ENCODE measurements at regions not wholly inside any gene's neighbourhood (a gene's known extent, or its start where the extent isn't known, plus 50 kb on each side); places are given as distances from the start of the nearest gene placed in this dataset.
"Not testable (repeated sequence)": the region's sequence is repeated elsewhere in the genome, so short reads cannot be mapped to it uniquely, and the experiment has no call there.

DNA sequence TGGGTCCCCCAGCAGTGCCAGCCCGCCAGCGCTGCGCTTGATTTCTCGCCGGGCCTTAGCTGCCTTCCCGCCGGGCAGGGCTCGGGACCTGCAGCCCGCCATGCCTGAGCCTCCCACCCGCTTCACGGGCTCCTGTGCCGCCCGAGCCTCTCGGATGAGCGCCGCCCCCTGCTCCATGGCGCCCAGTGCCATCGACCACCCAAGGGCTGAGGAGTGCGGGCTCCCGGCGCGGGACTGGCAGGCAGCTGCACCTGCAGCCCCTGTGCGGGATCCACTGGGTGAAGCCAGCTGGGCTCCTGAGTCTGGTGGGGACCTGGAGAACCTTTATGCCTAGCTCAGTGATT is 489.8 kb upstream of the ZFP42 start:
- CTCF ChIA-PET, result not testable (repeated sequence)

DNA sequence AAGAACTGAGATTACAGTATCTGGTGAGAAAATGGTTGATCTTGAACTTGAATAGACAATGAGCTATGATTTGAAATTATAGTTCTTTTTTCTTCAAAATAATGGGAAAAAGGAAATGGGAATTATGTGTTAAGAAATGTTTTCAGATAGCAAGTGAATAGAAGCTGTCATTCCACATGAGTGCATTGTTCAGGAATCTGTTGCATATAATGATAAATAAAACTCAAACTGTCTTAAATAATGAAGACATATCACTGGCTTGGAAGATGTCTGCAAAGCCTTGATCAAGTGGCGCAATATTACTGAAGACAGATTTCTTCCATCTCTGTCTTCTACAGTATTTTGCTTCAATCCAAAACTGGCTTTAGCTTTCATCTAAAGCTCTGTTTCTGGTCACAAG is 479.3 kb upstream of the ZFP42 start:
- no peak for DNase-seq
- no peaks in the 10 kb centered on the region for H3K4me1 ChIP-seq (ENCODE audit: control extremely low read depth in 1 of 4, control insufficient read depth in 4 of 4, insufficient read depth in 4 of 4, low read length in 3 of 4)
- no peaks in the 10 kb centered on the region for H3K27me3 ChIP-seq (replicated peaks in 2 of 5; ENCODE audit: control insufficient read depth in 4 of 5, insufficient read depth in 5 of 5, low read length in 4 of 5)
- H3K4me3 ChIP-seq (ENCODE audit: control insufficient read depth in 1 of 7, extremely low read depth in 1 of 7, insufficient read depth in 4 of 7, low read depth in 2 of 7, low read length in 6 of 7), result no peak overlapping the region
- H3K27ac ChIP-seq (ENCODE audit: insufficient read depth in 1 of 2, low read depth in 1 of 2, low read length in 2 of 2, poor library complexity in 1 of 2, severe bottlenecking in 2 of 2), result no peak overlapping the region
- H3K36me3 ChIP-seq (ENCODE audit: control insufficient read depth in 4 of 4, insufficient read depth in 4 of 4, low read length in 3 of 4), result no peaks in the 10 kb centered on the region
- CTCF ChIA-PET, result no interaction called here
- POLR2A ChIA-PET, result no interaction called here
- WGBS (ENCODE audit: insufficient coverage), result 92% methylated on average over 1 of the region's 1 CpG
- no peaks in the 10 kb centered on the region for H3K9me3 ChIP-seq (ENCODE audit: control extremely low read depth in 1 of 5, control insufficient read depth in 4 of 5, insufficient read depth in 2 of 5, low read depth in 1 of 5, low read length in 4 of 5)

More for the DNA sequence above, 489.8 kb upstream of the ZFP42 start:
- WGBS (ENCODE audit: insufficient coverage), result 96% methylated on average over 14 of the region's 23 CpGs
- DNase-seq; H3K36me3 ChIP-seq (ENCODE audit: control insufficient read depth in 4 of 4, insufficient read depth in 4 of 4, low read length in 3 of 4); H3K4me3 ChIP-seq (ENCODE audit: control insufficient read depth in 1 of 7, extremely low read depth in 1 of 7, insufficient read depth in 4 of 7, low read depth in 2 of 7, low read length in 6 of 7); H3K9me3 ChIP-seq (ENCODE audit: control extremely low read depth in 1 of 5, control insufficient read depth in 4 of 5, insufficient read depth in 2 of 5, low read depth in 1 of 5, low read length in 4 of 5); H3K27me3 ChIP-seq (replicated peaks in 2 of 5; ENCODE audit: control insufficient read depth in 4 of 5, insufficient read depth in 5 of 5, low read length in 4 of 5); H3K27ac ChIP-seq (ENCODE audit: insufficient read depth in 1 of 2, low read depth in 1 of 2, low read length in 2 of 2, poor library complexity in 1 of 2, severe bottlenecking in 2 of 2); H3K4me1 ChIP-seq (ENCODE audit: control extremely low read depth in 1 of 4, control insufficient read depth in 4 of 4, insufficient read depth in 4 of 4, low read length in 3 of 4): not testable (repeated sequence)
- POLR2A ChIA-PET, result interaction anchor here (0.6 kb wide), 1 partner anchor 144 kb away, joined by 3 read pairs; no protein-coding TSS in a partner anchor

DNA sequence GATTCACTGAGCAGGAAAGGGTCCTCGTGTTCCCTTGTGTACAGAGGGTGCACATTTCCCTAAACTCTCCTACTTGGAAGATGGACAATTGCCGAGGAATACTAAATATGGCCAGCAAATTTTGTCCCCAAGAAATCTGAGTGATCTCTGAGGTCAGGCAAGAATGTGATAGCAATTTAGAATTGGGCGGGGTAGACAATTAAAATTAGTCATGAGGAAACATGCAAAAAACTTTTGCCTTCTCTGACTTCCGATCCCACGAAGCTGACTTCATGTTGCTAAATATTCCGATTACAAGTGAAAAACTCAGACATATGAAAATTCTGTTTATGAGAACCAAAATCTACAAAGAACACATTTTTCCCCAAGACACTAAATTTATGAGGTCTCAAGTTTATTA is 453.9 kb upstream of the ZFP42 start:
- H3K4me1 ChIP-seq (ENCODE audit: control extremely low read depth in 1 of 4, control insufficient read depth in 4 of 4, insufficient read depth in 4 of 4, low read length in 3 of 4), result no peaks in the 10 kb centered on the region
- no peak for DNase-seq
- H3K27me3 ChIP-seq (replicated peaks in 2 of 5; ENCODE audit: control insufficient read depth in 4 of 5, insufficient read depth in 5 of 5, low read length in 4 of 5), result no peaks in the 10 kb centered on the region
- H3K27ac ChIP-seq (ENCODE audit: insufficient read depth in 1 of 2, low read depth in 1 of 2, low read length in 2 of 2, poor library complexity in 1 of 2, severe bottlenecking in 2 of 2), result no peak overlapping the region
- 87% methylated on average over 6 of the region's 6 CpGs for WGBS (ENCODE audit: insufficient coverage)
- H3K4me3 ChIP-seq (ENCODE audit: control insufficient read depth in 1 of 7, extremely low read depth in 1 of 7, insufficient read depth in 4 of 7, low read depth in 2 of 7, low read length in 6 of 7), result no peak overlapping the region
- no peaks in the 10 kb centered on the region for H3K36me3 ChIP-seq (ENCODE audit: control insufficient read depth in 4 of 4, insufficient read depth in 4 of 4, low read length in 3 of 4)
- CTCF ChIA-PET, result no interaction called here
- H3K9me3 ChIP-seq (ENCODE audit: control extremely low read depth in 1 of 5, control insufficient read depth in 4 of 5, insufficient read depth in 2 of 5, low read depth in 1 of 5, low read length in 4 of 5), result no peaks in the 10 kb centered on the region
- POLR2A ChIA-PET, result no interaction called here

DNA sequence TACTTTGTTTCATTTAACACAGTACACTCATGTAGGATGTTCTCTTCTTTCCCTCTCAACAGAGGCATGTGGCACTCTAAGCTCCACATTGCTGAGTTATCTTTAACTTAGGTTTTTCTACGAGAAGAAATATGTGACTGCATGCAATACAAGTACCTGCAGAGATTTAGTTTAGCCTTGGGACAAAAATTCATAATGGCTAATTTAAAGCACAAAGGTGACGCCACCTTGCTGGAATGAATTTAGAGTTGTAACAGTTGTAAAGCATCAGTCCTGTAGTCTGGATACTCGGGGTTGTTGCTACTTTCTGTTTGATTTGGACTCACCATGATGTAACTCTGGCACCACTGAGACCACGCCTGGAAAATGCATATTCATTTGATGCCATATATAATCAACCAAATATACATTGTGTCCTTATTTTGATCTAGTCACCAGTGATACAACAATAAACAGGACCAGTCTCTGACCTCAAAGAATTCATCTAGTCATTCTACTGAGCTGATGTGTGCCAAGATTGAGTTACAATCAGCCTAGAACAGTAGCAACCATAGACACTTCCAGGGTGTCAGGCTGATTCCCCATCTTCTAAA is 451.0 kb upstream of the ZFP42 start:
- DNase-seq, result no peak
- H3K9me3 ChIP-seq (ENCODE audit: control extremely low read depth in 1 of 5, control insufficient read depth in 4 of 5, insufficient read depth in 2 of 5, low read depth in 1 of 5, low read length in 4 of 5), result no peaks in the 10 kb centered on the region
- ChIA-PET CTCF (no interaction called here), POLR2A (no interaction called here)
- no peak overlapping the region for H3K27ac ChIP-seq (ENCODE audit: insufficient read depth in 1 of 2, low read depth in 1 of 2, low read length in 2 of 2, poor library complexity in 1 of 2, severe bottlenecking in 2 of 2)
- no peaks in the 10 kb centered on the region for H3K27me3 ChIP-seq (replicated peaks in 2 of 5; ENCODE audit: control insufficient read depth in 4 of 5, insufficient read depth in 5 of 5, low read length in 4 of 5)
- H3K4me1 ChIP-seq (ENCODE audit: control extremely low read depth in 1 of 4, control insufficient read depth in 4 of 4, insufficient read depth in 4 of 4, low read length in 3 of 4), result no peaks in the 10 kb centered on the region
- 96% methylated on average over 4 of the region's 4 CpGs for WGBS (ENCODE audit: insufficient coverage)
- H3K4me3 ChIP-seq (ENCODE audit: control insufficient read depth in 1 of 7, extremely low read depth in 1 of 7, insufficient read depth in 4 of 7, low read depth in 2 of 7, low read length in 6 of 7), result no peak overlapping the region
- H3K36me3 ChIP-seq (ENCODE audit: control insufficient read depth in 4 of 4, insufficient read depth in 4 of 4, low read length in 3 of 4), result no peaks in the 10 kb centered on the region

DNA sequence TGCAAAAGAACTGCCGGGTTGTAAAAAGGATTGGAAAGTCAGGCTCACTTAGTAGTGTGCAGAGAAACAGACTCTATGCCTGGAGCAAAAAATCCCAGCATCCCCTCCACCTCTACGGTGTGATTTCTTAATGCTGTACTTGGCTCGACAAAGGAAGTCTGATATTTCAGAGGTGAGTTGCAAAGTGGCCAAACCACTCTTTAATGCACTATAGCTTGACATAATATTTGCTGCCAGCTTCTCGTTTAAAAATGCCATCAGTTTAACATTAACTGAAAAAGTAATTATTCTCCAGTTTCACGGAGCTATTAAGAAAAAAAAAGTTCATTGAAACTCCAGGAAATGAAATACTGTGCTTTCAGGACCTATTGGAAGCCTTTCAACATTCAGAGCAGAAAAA is 448.3 kb upstream of the ZFP42 start:
- H3K9me3 ChIP-seq (ENCODE audit: control extremely low read depth in 1 of 5, control insufficient read depth in 4 of 5, insufficient read depth in 2 of 5, low read depth in 1 of 5, low read length in 4 of 5), result no peaks in the 10 kb centered on the region
- no peaks in the 10 kb centered on the region for H3K27me3 ChIP-seq (replicated peaks in 2 of 5; ENCODE audit: control insufficient read depth in 4 of 5, insufficient read depth in 5 of 5, low read length in 4 of 5)
- H3K4me3 ChIP-seq (ENCODE audit: control insufficient read depth in 1 of 7, extremely low read depth in 1 of 7, insufficient read depth in 4 of 7, low read depth in 2 of 7, low read length in 6 of 7), result no peak overlapping the region
- DNase-seq, result no peak
- H3K27ac ChIP-seq (ENCODE audit: insufficient read depth in 1 of 2, low read depth in 1 of 2, low read length in 2 of 2, poor library complexity in 1 of 2, severe bottlenecking in 2 of 2), result no peak overlapping the region
- ChIA-PET CTCF (no interaction called here), POLR2A (no interaction called here)
- 100% methylated on average over 1 of the region's 5 CpGs for WGBS (ENCODE audit: insufficient coverage)
- H3K4me1 ChIP-seq (ENCODE audit: control extremely low read depth in 1 of 4, control insufficient read depth in 4 of 4, insufficient read depth in 4 of 4, low read length in 3 of 4), result no peaks in the 10 kb centered on the region
- no peaks in the 10 kb centered on the region for H3K36me3 ChIP-seq (ENCODE audit: control insufficient read depth in 4 of 4, insufficient read depth in 4 of 4, low read length in 3 of 4)

DNA sequence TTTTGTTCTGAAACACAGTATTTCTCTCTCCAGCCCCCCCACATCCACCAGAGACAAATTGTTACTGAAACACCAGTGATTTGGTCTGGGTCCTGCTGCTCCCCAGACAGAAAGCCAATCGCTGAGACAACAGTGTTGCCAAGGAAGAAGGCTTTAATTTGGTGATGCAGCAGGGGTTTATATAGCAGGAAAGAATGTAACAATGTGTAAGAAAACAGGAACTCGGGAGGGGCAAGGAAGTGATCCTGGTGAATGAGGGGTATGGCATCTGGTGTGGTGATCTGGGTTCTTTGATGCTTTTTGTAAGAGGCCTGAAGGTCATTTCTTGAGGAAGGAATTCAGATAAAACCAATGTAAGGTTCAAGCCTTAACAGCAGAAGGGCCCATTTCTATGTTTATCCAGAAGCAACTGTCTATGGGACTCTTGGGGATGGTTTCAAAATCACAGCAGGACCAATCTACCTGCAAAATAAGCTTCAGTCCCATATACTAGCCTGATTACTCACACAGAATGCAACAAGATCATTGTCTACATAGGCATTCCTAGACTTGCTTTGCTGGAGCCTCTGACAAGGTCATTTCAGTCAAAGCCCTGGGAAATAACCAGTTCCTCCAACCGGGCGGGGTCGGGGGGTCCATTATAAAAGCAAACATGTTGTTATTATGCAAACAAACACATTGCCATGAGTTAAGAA is 445.2 kb upstream of the ZFP42 start:
- H3K4me1 ChIP-seq (ENCODE audit: control extremely low read depth in 1 of 4, control insufficient read depth in 4 of 4, insufficient read depth in 4 of 4, low read length in 3 of 4), result no peaks in the 10 kb centered on the region
- ChIA-PET POLR2A (no interaction called here), CTCF (no interaction called here)
- WGBS (ENCODE audit: insufficient coverage), result 80% methylated on average over 2 of the region's 5 CpGs
- DNase-seq, result no peak
- H3K36me3 ChIP-seq (ENCODE audit: control insufficient read depth in 4 of 4, insufficient read depth in 4 of 4, low read length in 3 of 4), result no peaks in the 10 kb centered on the region
- no peak overlapping the region for H3K4me3 ChIP-seq (ENCODE audit: control insufficient read depth in 1 of 7, extremely low read depth in 1 of 7, insufficient read depth in 4 of 7, low read depth in 2 of 7, low read length in 6 of 7)
- H3K27ac ChIP-seq (ENCODE audit: insufficient read depth in 1 of 2, low read depth in 1 of 2, low read length in 2 of 2, poor library complexity in 1 of 2, severe bottlenecking in 2 of 2), result no peak overlapping the region
- H3K27me3 ChIP-seq (replicated peaks in 2 of 5; ENCODE audit: control insufficient read depth in 4 of 5, insufficient read depth in 5 of 5, low read length in 4 of 5), result no peaks in the 10 kb centered on the region
- H3K9me3 ChIP-seq (ENCODE audit: control extremely low read depth in 1 of 5, control insufficient read depth in 4 of 5, insufficient read depth in 2 of 5, low read depth in 1 of 5, low read length in 4 of 5), result no peaks in the 10 kb centered on the region

DNA sequence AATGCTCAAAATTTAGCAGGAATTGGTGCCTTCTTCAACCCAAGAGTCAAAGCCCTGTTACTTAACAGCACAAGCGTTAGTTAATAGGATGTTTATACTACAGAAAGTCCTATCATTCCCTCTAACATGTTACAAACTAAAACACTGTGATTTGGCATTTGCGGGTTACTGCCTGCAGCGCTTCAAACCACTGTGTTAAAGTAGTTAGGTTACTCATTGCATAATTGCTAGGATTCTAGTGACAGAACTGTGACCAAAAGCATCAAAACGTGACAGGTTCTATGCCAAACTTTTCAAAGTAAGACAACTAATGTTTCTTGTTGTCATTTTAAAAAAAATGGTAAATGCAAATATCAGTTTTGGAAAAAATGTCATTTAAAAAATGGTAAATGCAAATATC is 442.8 kb upstream of the ZFP42 start:
- POLR2A ChIA-PET, result no interaction called here

More for the DNA sequence above, 442.8 kb upstream of the ZFP42 start:
- no peak overlapping the region for H3K4me3 ChIP-seq (ENCODE audit: control insufficient read depth in 1 of 7, extremely low read depth in 1 of 7, insufficient read depth in 4 of 7, low read depth in 2 of 7, low read length in 6 of 7)
- H3K36me3 ChIP-seq (ENCODE audit: control insufficient read depth in 4 of 4, insufficient read depth in 4 of 4, low read length in 3 of 4), result no peaks in the 10 kb centered on the region
- no peak for DNase-seq
- no peaks in the 10 kb centered on the region for H3K9me3 ChIP-seq (ENCODE audit: control extremely low read depth in 1 of 5, control insufficient read depth in 4 of 5, insufficient read depth in 2 of 5, low read depth in 1 of 5, low read length in 4 of 5)
- CTCF ChIA-PET, result no interaction called here
- WGBS (ENCODE audit: insufficient coverage), result no CpG with 5 or more reads among the region's 4 CpGs
- H3K27ac ChIP-seq (ENCODE audit: insufficient read depth in 1 of 2, low read depth in 1 of 2, low read length in 2 of 2, poor library complexity in 1 of 2, severe bottlenecking in 2 of 2), result no peak overlapping the region
- H3K27me3 ChIP-seq (replicated peaks in 2 of 5; ENCODE audit: control insufficient read depth in 4 of 5, insufficient read depth in 5 of 5, low read length in 4 of 5), result no peaks in the 10 kb centered on the region
- no peaks in the 10 kb centered on the region for H3K4me1 ChIP-seq (ENCODE audit: control extremely low read depth in 1 of 4, control insufficient read depth in 4 of 4, insufficient read depth in 4 of 4, low read length in 3 of 4)
